HG03460 (cell line): ENCODE measurements at regions not wholly inside any gene's neighbourhood (a gene's known extent, or its start where the extent isn't known, plus 50 kb on each side); places are given as distances from the start of the nearest gene placed in this dataset.
"Not testable (repeated sequence)": the region's sequence is repeated elsewhere in the genome, so short reads cannot be mapped to it uniquely, and the experiment has no call there.

Experiments
- ATAC-seq: cut with Tn5 transposase; IDR thresholded peaks from one replicate; pipeline ENCODE4 v1.9.1; 2021; ENCODE audit not compliant: unreplicated experiment

- ATAC-seq: no peak
Measured at GRCh38 chr2:189231719-189232323, 52.3 kb upstream of the COL5A2 start.

- ATAC-seq: peak; percentile 94
Measured at GRCh38 chr2:189232759-189233406, 53.3 kb upstream of the COL5A2 start.

- no peak for ATAC-seq
Measured at GRCh38 chr2:189233527-189233926, 54.0 kb upstream of the COL5A2 start.

- ATAC-seq: no peak
Measured at GRCh38 chr2:189234991-189235390, 55.4 kb upstream of the COL5A2 start.

- ATAC-seq: no peak
Measured at GRCh38 chr2:189236066-189236465, 56.5 kb upstream of the COL5A2 start.

- no peak for ATAC-seq
Measured at GRCh38 chr2:189238903-189239302, 59.3 kb upstream of the COL5A2 start.

- not testable (repeated sequence) for ATAC-seq
Measured at GRCh38 chr2:189243843-189244242, 64.3 kb upstream of the COL5A2 start.

- no peak for ATAC-seq
Measured at GRCh38 chr2:189247276-189247675, 67.7 kb upstream of the COL5A2 start.

GRCh38 chr2:189248141-189248540 is 68.6 kb upstream of the COL5A2 start:
- no peak for ATAC-seq

- no peak for ATAC-seq
Measured at GRCh38 chr2:189249171-189249570, 69.6 kb upstream of the COL5A2 start.

GRCh38 chr2:189249901-189250300 is 70.3 kb upstream of the COL5A2 start:
- no peak for ATAC-seq

- no peak for ATAC-seq
Measured at GRCh38 chr2:189252991-189253675, 73.6 kb upstream of the COL5A2 start.

- no peak for ATAC-seq
Measured at GRCh38 chr2:189253836-189254235, 74.3 kb upstream of the COL5A2 start.

GRCh38 chr2:189254268-189254883 is 74.8 kb upstream of the COL5A2 start:
- no peak for ATAC-seq

- ATAC-seq: no peak
Measured at GRCh38 chr2:189255711-189256110, 76.2 kb upstream of the COL5A2 start.

- no peak for ATAC-seq
Measured at GRCh38 chr2:189258616-189259365, 79.2 kb upstream of the COL5A2 start.

- no peak for ATAC-seq
Measured at GRCh38 chr2:189260361-189260814, 80.8 kb upstream of the COL5A2 start.

- no peak for ATAC-seq
Measured at GRCh38 chr2:189261431-189261841, 81.9 kb upstream of the COL5A2 start.

- no peak for ATAC-seq
Measured at GRCh38 chr2:189261916-189262315, 82.4 kb upstream of the COL5A2 start.

- ATAC-seq: no peak
Measured at GRCh38 chr2:189265696-189266320, 86.2 kb upstream of the COL5A2 start.

- ATAC-seq: no peak
Measured at GRCh38 chr2:189267491-189267890, 87.9 kb upstream of the COL5A2 start.
